Endothelial cell of umbilical vein (primary cell): ENCODE measurements at regions not wholly inside any gene's neighbourhood (a gene's known extent, or its start where the extent isn't known, plus 50 kb on each side); places are given as distances from the start of the nearest gene placed in this dataset.

Experiments
- BruUV-seq: library from RNA; stranded (reverse); fragments of 400-500 nt; replicated peaks from 2 replicates; lab custom pipeline; 2021; lab: Mats Ljungman, UMichigan
- CTCF ChIA-PET: fragments of 300-600, 350-600 bp; sonication (Branson Sonifier 250); formaldehyde crosslinking; loops from one replicate; lab custom pipeline; 2021; ENCODE audit warnings: antibody characterized with exemption, inconsistent platforms; lab: Charles Lee
- POLR2A ChIA-PET: fragments of 300-600, 350-600 bp; sonication (Branson Sonifier 250); formaldehyde crosslinking; loops from one replicate; lab custom pipeline; 2021; ENCODE audit warnings: antibody characterized with exemption, inconsistent platforms; lab: Charles Lee
- DNase-seq: peaks from one replicate; pipeline ENCODE4 v3.0.0-alpha.2; 2011; ENCODE audit warnings: low read depth, low spot score
- FAIRE-seq: peaks from 2 replicates; lab custom pipeline; 2011; peaks lifted over from hg19 to GRCh38; lab: Jason Lieb, UNC
- H2AFZ ChIP-seq: 2 replicates; pipeline ENCODE4 v1.6.0; 2012; ENCODE audit warnings: low read depth, low read length, control low read depth, inconsistent platforms
- H3K27ac ChIP-seq: 2 replicates; pipeline ENCODE4 v1.5.1; 2011; ENCODE audit warnings: low read depth, mild to moderate bottlenecking, control low read depth, low read length, moderate library complexity; ENCODE audit not compliant: insufficient read depth
- H3K27me3 ChIP-seq, 2 experiments: 2 replicates each; pipeline versions ENCODE4 v1.6.0 to v1.6.1; 2011; ENCODE audit warnings: low read length in 2 of 2, mixed read lengths in 1 of 2; ENCODE audit not compliant: control insufficient read depth in 2 of 2, insufficient read depth in 2 of 2
- H3K36me3 ChIP-seq, 2 experiments: 2 replicates in 1 of 2; 3 replicates in 1 of 2; pipeline ENCODE4 v1.5.1; 2011; ENCODE audit warnings: low read length in 2 of 2, mild to moderate bottlenecking in 1 of 2, moderate library complexity in 1 of 2; ENCODE audit not compliant: control insufficient read depth in 2 of 2, insufficient read depth in 2 of 2; ENCODE audit errors: extremely low read depth in 1 of 2
- H3K4me1 ChIP-seq: 3 replicates; pipeline ENCODE4 v1.5.1; 2011; ENCODE audit warnings: mild to moderate bottlenecking, low read length; ENCODE audit not compliant: control insufficient read depth, insufficient read depth; ENCODE audit errors: extremely low read depth
- H3K4me2 ChIP-seq: 2 replicates; pipeline ENCODE4 v1.6.1; 2011; ENCODE audit warnings: low read length, control low read depth, mixed read lengths; ENCODE audit not compliant: insufficient read depth
- H3K4me3 ChIP-seq, 3 experiments: fragments of 200-600 bp in 1 of 3; sonication (generic), shearing (Covaris generic) in 1 of 3; replicated peaks in 1 of 3; 2 replicates each; pipeline ENCODE4 v1.5.1; 2011 to 2016; ENCODE audit warnings: control low read depth in 3 of 3, low read length in 3 of 3, mild to moderate bottlenecking in 2 of 3, inconsistent platforms in 1 of 3, low read depth in 1 of 3, moderate library complexity in 1 of 3; ENCODE audit not compliant: insufficient read depth in 1 of 3
- H3K79me2 ChIP-seq: 2 replicates; pipeline ENCODE4 v1.6.0; 2012; ENCODE audit warnings: low read length, inconsistent platforms; ENCODE audit not compliant: control insufficient read depth, insufficient read depth
- H3K9ac ChIP-seq: replicated peaks from 2 replicates; pipeline ENCODE3; 2011; ENCODE audit warnings: low read length, control low read depth; ENCODE audit not compliant: insufficient read depth; ENCODE audit errors: extremely low read depth
- H3K9me1 ChIP-seq: replicated peaks from 3 replicates; pipeline ENCODE4 v1.6.0; 2011; ENCODE audit warnings: mild to moderate bottlenecking, low read length; ENCODE audit not compliant: control insufficient read depth, insufficient read depth; ENCODE audit errors: extremely low read depth
- H3K9me3 ChIP-seq: replicated peaks from 2 replicates; pipeline ENCODE4 v1.5.1; 2012; ENCODE audit warnings: low read length, inconsistent platforms; ENCODE audit not compliant: control insufficient read depth, insufficient read depth
- H4K20me1 ChIP-seq: replicated peaks from 2 replicates; pipeline ENCODE3; 2011; ENCODE audit warnings: mild to moderate bottlenecking, low read length; ENCODE audit not compliant: control insufficient read depth, insufficient read depth; ENCODE audit errors: extremely low read depth
- CTCF ChIP-seq, 2 donors: IDR thresholded peaks; 1 replicate in 1 of 2; 2 replicates in 1 of 2; pipeline ENCODE4 v1.5.1; 2011; ENCODE audit warnings: low read length in 2 of 2, mild to moderate bottlenecking in 2 of 2, moderate library complexity in 2 of 2, control low read depth in 1 of 2, inconsistent platforms in 1 of 2, low read depth in 1 of 2; ENCODE audit not compliant: insufficient read depth in 1 of 2; ENCODE audit errors: extremely low read depth in 1 of 2
- EZH2 ChIP-seq: IDR thresholded peaks from 2 replicates; pipeline ENCODE4 v1.6.1; 2012; ENCODE audit warnings: borderline replicate concordance, low read depth, mild to moderate bottlenecking, moderate library complexity, low read length, inconsistent platforms; ENCODE audit not compliant: severe bottlenecking
- FOS ChIP-seq: IDR thresholded peaks from 2 replicates; pipeline ENCODE4 v1.6.1; 2011; ENCODE audit warnings: mild to moderate bottlenecking, low read length, moderate library complexity, borderline replicate concordance; ENCODE audit not compliant: insufficient read depth
- GATA2 ChIP-seq: IDR thresholded peaks from 2 replicates; pipeline ENCODE4 v1.7.0; 2011; ENCODE audit warnings: low read depth, mild to moderate bottlenecking, moderate library complexity, mixed read lengths, low read length; ENCODE audit not compliant: insufficient read length, insufficient read depth
- JUN ChIP-seq: IDR thresholded peaks from 2 replicates; pipeline ENCODE4 v1.6.1; 2011; ENCODE audit warnings: borderline replicate concordance, low read depth; ENCODE audit not compliant: insufficient read length, insufficient read depth
- MAX ChIP-seq: IDR thresholded peaks from 2 replicates; pipeline ENCODE4 v1.6.1; 2011; ENCODE audit not compliant: insufficient read depth, insufficient read length
- MYC ChIP-seq: IDR thresholded peaks from one replicate; pipeline ENCODE4 v1.6.1; 2011; ENCODE audit warnings: mild to moderate bottlenecking, low read depth, low read length
- POLR2A ChIP-seq: IDR thresholded peaks from 2 replicates; pipeline ENCODE4 v1.6.1; 2012; ENCODE audit warnings: low read depth, mild to moderate bottlenecking, control low read depth, low read length
- POLR2AphosphoS5 ChIP-seq: IDR thresholded peaks from 2 replicates; pipeline ENCODE4 v1.6.1; 2012; ENCODE audit warnings: low read depth, mild to moderate bottlenecking, control low read depth, low read length, moderate library complexity; ENCODE audit not compliant: insufficient read depth
- dilution Hi-C: fragments of 300-500 bp; cut with MboI; formaldehyde crosslinking; loops from one replicate; pipeline ENCODE4 v1.15.0; 2019; ENCODE audit warnings: low sequenced_read_pairs; ENCODE audit not compliant: extremely low pct_ligation_motif_present
- intact Hi-C: fragments of 100-400 bp; cut with micrococcal nuclease; formaldehyde crosslinking; loops from one replicate; pipeline ENCODE4 v1.10.0; 2022

- H3K27ac ChIP-seq = no peak overlapping the region
- H3K27me3 ChIP-seq = no peaks in the 10 kb centered on the region
- DNase-seq (no peak), FAIRE-seq (no peak)
- BruUV-seq = no TSS peak
- H2AFZ ChIP-seq = no peak overlapping the region
- H3K9me1 ChIP-seq = no peaks in the 10 kb centered on the region
- H3K9me3 ChIP-seq = peaks cover 6% of the 10 kb centered on the region
- H3K36me3 ChIP-seq = no peaks in the 10 kb centered on the region
- ChIA-PET POLR2A (no interaction called here), CTCF (no interaction called here)
- H4K20me1 ChIP-seq = no peaks in the 10 kb centered on the region
- intact Hi-C loops (no loop called here), dilution Hi-C loops (no loop called here)
- no peak overlapping the region for H3K9ac ChIP-seq
- no peak overlapping the region for H3K4me2 ChIP-seq
- no peak overlapping the region for H3K4me3 ChIP-seq
- no peaks in the 10 kb centered on the region for H3K4me1 ChIP-seq
- TF ChIP-seq FOS = no peak
- TF ChIP-seq GATA2 = no peak
- TF ChIP-seq POLR2A = no peak
- TF ChIP-seq CTCF (IDR thresholded peaks at IDR 0.05; ENCODE audit: extremely low read depth in 1 of 2, insufficient read depth in 1 of 2, low read depth in 1 of 2, low read length in 2 of 2) = no peak
- TF ChIP-seq MYC = no peak
- TF ChIP-seq JUN = no peak
- no peak for TF ChIP-seq MAX
- TF ChIP-seq EZH2 = no peak
- no peak for TF ChIP-seq POLR2AphosphoS5
- no peaks in the 10 kb centered on the region for H3K79me2 ChIP-seq
These were observed 306.6 kb downstream of the MAF start for GRCh38 chr16:79293836-79294460.
